GM06990 (cell line): ENCODE measurements at regions not wholly inside any gene's neighbourhood (a gene's known extent, or its start where the extent isn't known, plus 50 kb on each side); places are given as distances from the start of the nearest gene placed in this dataset.

ENCODE experiments used
- DNase-seq: peaks from one replicate; pipeline ENCODE4 v3.0.0-alpha.2; 2011; ENCODE audit not compliant: insufficient read length; ENCODE audit errors: extremely low read depth
- H3K27me3 ChIP-seq: replicated peaks from 2 replicates; pipeline ENCODE4 v1.6.0; 2011; ENCODE audit warnings: low read length; ENCODE audit not compliant: control insufficient read depth, insufficient read depth
- H3K36me3 ChIP-seq: 2 replicates; pipeline ENCODE4 v1.5.1; 2011; ENCODE audit warnings: low read length; ENCODE audit not compliant: control insufficient read depth, insufficient read depth
- H3K4me3 ChIP-seq: replicated peaks from 2 replicates; pipeline ENCODE4 v1.5.1; 2011; ENCODE audit warnings: low read depth, mild to moderate bottlenecking, control low read depth, low read length
- TF ChIP-seq, protein P1 (sequence below): IDR thresholded peaks from 2 replicates; pipeline ENCODE4 v1.5.1; 2011; ENCODE audit warnings: low read length, control low read depth, mild to moderate bottlenecking, inconsistent platforms; ENCODE audit not compliant: insufficient read depth, poor library complexity, severe bottlenecking

- Histone ChIP-seq H3K36me3 (no peaks in the 10 kb centered on the region), H3K4me3 (no peak overlapping the region), H3K27me3 (no peaks in the 10 kb centered on the region)
- DNase-seq = no peak
- TF ChIP-seq, protein P1, sequence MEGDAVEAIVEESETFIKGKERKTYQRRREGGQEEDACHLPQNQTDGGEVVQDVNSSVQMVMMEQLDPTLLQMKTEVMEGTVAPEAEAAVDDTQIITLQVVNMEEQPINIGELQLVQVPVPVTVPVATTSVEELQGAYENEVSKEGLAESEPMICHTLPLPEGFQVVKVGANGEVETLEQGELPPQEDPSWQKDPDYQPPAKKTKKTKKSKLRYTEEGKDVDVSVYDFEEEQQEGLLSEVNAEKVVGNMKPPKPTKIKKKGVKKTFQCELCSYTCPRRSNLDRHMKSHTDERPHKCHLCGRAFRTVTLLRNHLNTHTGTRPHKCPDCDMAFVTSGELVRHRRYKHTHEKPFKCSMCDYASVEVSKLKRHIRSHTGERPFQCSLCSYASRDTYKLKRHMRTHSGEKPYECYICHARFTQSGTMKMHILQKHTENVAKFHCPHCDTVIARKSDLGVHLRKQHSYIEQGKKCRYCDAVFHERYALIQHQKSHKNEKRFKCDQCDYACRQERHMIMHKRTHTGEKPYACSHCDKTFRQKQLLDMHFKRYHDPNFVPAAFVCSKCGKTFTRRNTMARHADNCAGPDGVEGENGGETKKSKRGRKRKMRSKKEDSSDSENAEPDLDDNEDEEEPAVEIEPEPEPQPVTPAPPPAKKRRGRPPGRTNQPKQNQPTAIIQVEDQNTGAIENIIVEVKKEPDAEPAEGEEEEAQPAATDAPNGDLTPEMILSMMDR = no peak
These were observed 211.8 kb upstream of the SOX1 start for GRCh38 chr13:111855191-111855590.

DNA sequence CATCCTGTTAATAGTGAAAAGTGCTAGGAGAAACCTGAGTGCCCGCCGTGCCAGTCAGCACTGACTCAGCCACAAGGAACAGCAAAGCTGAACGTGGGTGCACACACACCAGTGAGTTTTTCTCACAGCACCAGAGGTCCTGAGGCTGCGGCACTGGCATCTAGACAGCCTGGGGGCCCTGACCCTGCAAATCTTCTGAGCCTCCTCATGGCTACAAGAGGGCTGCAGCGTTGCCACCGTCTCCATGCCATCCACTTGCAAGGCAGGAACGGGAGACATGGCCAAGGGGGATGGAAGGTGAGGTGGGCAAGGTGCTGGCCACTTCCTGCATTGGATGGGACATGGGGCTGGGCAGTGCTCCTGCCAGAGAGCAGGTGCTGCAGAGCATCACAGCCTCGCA, 211.2 kb upstream of the SOX1 start:
- H3K4me3 ChIP-seq = no peak overlapping the region
- H3K27me3 ChIP-seq = no peaks in the 10 kb centered on the region
- DNase-seq = no peak
- TF ChIP-seq, protein P1 = no peak
- no peaks in the 10 kb centered on the region for H3K36me3 ChIP-seq

DNA sequence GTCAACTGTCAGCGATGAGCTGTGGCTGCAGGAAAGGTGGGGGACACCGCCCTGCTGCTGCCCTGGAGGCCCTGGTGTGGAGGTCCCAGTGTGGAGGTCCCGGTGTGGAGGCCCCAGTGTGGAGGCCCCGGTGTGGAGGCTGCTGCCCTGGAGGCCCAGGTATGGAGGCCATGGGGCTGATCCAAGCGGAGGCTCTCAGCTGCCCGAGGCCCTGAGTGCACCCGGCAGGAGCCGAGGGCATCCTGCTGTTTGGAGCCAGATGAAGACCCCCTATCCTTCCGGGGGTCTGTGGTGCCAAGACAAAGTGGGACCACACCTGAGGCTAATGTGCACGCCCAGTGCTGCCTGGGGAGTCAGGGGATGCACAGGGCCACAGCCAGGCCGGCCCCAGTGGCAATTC, 210.4 kb upstream of the SOX1 start:
- TF ChIP-seq, protein P1 = no peak
- Histone ChIP-seq H3K27me3 (no peaks in the 10 kb centered on the region), H3K4me3 (no peak overlapping the region), H3K36me3 (no peaks in the 10 kb centered on the region)
- DNase-seq = no peak

DNA sequence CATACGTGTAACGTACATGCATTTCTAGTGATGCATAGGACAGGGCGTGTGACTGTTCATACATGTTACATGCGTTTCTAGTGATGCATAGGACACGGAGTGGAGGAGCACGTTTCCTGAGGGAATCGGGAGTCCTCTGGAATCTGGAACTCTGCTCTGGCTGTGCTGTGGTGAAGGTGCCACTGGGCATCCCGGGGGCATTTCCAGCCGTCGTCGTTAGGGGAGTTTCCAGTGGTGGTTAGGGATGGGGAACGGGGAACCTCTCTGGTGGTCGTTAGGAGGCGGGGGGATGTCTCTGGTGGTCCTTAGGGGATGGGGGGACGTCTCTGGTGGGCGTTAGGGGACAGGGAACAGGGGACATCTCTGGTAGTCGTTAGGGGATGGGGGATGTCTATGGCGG, 209.6 kb upstream of the SOX1 start:
- H3K36me3 ChIP-seq = no peaks in the 10 kb centered on the region
- H3K4me3 ChIP-seq = no peak overlapping the region
- H3K27me3 ChIP-seq = no peaks in the 10 kb centered on the region
- DNase-seq = no peak
- TF ChIP-seq, protein P1 = no peak

- no peak for DNase-seq
- H3K27me3 ChIP-seq = no peaks in the 10 kb centered on the region
- no peaks in the 10 kb centered on the region for H3K36me3 ChIP-seq
- no peak overlapping the region for H3K4me3 ChIP-seq
- TF ChIP-seq, protein P1 = no peak
These were observed 208.9 kb upstream of the SOX1 start for GRCh38 chr13:111857846-111858560.

DNA sequence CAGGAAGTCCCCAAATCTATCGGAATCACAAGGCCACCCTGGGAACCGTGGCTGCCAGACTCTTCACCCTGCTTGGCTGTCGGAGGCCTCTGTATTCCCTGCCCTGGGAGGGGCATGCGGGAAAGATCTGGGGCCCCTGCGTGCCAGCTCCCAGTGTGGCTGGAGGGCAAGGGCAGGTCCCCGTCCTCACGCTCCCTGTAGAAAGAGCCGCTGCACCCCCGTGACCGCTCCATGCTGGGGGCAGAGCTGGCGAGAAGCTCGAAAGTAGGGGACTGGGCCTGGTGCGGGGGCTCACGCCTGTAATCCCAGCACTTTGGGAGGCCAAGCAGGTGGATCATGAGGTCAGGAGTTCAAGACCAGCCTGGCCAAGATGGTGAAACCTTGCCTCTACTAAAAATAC, 208.4 kb upstream of the SOX1 start:
- no peaks in the 10 kb centered on the region for H3K36me3 ChIP-seq
- no peak for DNase-seq
- H3K27me3 ChIP-seq = no peaks in the 10 kb centered on the region
- H3K4me3 ChIP-seq = no peak overlapping the region
- TF ChIP-seq, protein P1 = no peak
